ENCODE measurements at regions not wholly inside any gene's neighbourhood (a gene's known extent, or its start where the extent isn't known, plus 50 kb on each side); places are given as distances from the start of the nearest gene placed in this dataset.

- TF ChIP-seq POLR2AphosphoS5 (IDR thresholded peaks at IDR 0.05; ENCODE audit: low read depth, low read length) (no peak), TAF1 (IDR thresholded peaks at IDR 0.05; ENCODE audit: borderline replicate concordance, insufficient read depth, low read length) (no peak)
- TF ChIP-seq, protein P1, sequence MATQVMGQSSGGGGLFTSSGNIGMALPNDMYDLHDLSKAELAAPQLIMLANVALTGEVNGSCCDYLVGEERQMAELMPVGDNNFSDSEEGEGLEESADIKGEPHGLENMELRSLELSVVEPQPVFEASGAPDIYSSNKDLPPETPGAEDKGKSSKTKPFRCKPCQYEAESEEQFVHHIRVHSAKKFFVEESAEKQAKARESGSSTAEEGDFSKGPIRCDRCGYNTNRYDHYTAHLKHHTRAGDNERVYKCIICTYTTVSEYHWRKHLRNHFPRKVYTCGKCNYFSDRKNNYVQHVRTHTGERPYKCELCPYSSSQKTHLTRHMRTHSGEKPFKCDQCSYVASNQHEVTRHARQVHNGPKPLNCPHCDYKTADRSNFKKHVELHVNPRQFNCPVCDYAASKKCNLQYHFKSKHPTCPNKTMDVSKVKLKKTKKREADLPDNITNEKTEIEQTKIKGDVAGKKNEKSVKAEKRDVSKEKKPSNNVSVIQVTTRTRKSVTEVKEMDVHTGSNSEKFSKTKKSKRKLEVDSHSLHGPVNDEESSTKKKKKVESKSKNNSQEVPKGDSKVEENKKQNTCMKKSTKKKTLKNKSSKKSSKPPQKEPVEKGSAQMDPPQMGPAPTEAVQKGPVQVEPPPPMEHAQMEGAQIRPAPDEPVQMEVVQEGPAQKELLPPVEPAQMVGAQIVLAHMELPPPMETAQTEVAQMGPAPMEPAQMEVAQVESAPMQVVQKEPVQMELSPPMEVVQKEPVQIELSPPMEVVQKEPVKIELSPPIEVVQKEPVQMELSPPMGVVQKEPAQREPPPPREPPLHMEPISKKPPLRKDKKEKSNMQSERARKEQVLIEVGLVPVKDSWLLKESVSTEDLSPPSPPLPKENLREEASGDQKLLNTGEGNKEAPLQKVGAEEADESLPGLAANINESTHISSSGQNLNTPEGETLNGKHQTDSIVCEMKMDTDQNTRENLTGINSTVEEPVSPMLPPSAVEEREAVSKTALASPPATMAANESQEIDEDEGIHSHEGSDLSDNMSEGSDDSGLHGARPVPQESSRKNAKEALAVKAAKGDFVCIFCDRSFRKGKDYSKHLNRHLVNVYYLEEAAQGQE (IDR thresholded peaks at IDR 0.05; ENCODE audit: insufficient read depth in 1 of 2, low read depth in 2 of 2, low read length in 2 of 2) = no peak
Observed at GRCh38 chr15:35630985-35631384, 85.0 kb upstream of the DPH6 start.
